LNCaP clone FGC (cell line): ENCODE measurements at regions not wholly inside any gene's neighbourhood (a gene's known extent, or its start where the extent isn't known, plus 50 kb on each side); places are given as distances from the start of the nearest gene placed in this dataset.

Experiments used
- DNase-seq: peaks from one replicate; pipeline ENCODE4 v3.0.0-alpha.2; 2011; ENCODE audit warnings: low read depth
- H3K4me3 ChIP-seq: 2 replicates; pipeline ENCODE4 v1.5.1; 2011; ENCODE audit warnings: mild to moderate bottlenecking, low read depth, low read length, control low read depth
- CTCF ChIP-seq: IDR thresholded peaks from 2 replicates; pipeline ENCODE4 v1.5.1; 2012; ENCODE audit warnings: mild to moderate bottlenecking; ENCODE audit not compliant: control insufficient read depth, insufficient read depth; ENCODE audit errors: extremely low read depth

GRCh38 chr11:116576526-116576925 lies 196.3 kb downstream of the BUD13 start:
- no peak overlapping the region for H3K4me3 ChIP-seq
- DNase-seq: no peak
- TF ChIP-seq CTCF: no peak

DNA sequence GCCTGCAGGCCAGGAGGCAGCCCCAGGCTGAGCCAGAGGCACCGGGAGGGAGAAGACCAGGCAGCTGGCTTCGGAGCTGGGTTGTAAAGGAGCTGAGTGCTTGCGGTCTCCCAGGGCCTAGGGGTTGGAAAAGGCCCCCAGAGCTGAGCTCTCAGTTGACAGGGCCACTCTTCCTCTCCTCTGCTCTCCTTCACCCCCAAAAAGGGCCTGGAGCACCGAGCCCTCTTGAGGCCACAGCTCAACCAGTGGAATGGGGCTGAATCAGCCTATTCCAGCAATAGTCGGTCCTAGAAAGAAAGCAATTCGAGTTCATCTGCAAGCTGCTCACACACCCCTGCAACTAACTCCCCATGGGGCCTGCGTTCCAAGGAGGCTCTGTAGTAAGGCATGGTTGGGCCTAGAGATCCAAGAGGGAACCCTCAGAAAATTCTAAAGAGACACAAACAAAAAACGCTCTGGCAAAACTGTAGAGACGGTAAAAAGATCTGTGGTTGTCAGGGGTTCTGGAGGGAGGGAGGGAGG lies 205.0 kb downstream of the BUD13 start:
- TF ChIP-seq CTCF: no peak
- no peak overlapping the region for H3K4me3 ChIP-seq
- no peak for DNase-seq

DNA sequence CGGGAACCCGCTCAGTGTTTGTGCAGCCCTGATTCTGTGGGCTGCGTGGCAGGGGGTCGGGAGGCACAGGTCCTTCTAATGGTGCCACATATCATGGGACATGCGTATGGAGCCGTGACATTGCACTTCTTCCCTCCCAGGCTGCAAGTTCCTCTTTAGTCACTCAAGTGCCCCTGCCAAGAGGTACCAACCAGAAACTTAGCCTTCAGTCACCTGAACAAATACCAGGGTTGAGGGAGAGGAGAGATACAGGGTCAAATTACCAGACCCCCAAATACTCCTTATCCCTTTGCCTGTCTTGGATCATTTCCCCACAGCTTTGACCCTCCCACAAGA lies 209.1 kb downstream of the BUD13 start:
- no peak for DNase-seq
- no peak overlapping the region for H3K4me3 ChIP-seq
- TF ChIP-seq CTCF: no peak

DNA sequence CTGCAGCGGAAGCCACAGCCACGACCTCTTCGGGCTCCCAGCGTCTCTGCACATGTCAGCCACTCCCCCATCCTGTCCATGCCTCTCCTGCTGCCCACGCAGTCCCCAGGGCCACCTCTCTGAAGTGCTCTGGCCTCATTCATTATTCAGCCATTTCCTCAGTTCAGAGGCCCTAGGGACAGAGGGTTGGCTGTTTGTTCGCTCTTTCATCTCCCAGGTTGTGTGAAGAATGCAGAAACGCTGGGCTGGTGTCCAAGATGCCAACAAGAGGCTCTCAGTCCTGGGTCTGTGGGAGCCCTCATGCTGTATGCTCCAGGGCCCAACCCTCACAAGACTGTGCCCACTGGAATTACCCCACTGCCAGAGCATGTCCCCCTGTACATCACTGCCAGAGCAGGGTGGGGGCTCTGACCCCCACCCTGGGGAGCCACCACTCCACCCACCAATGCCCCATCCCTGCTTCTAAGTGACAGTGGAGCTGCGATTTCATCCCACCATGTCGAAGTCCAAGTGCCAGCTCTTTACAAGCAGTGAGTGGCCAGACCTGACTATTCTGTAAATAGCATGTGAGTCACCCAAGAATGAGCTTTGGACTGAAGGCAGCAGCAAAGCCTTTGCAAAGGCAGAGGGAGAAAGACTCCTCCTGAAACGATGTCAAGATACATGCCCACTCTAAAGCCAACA lies 209.6 kb downstream of the BUD13 start:
- no peak overlapping the region for H3K4me3 ChIP-seq
- no peak for DNase-seq
- TF ChIP-seq CTCF: no peak

DNA sequence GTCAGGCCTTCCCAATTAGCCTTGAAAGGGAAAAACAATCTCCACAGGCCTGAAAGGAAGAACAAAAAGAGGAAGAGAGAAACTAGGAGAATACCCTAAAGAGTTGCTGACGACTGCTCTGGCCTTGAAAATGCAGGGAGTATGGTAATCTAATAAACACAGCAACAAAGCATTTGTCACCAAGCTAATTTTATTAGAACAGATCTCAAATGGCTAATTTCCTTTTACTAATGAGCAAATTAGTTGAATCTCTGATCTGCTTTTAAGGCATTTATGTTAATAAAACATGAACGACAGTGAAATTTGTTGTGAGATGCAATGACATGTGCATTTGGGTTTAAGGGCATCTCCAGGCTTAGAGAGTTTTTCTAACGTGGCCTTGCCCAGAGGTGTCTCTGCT lies 212.2 kb downstream of the BUD13 start:
- TF ChIP-seq CTCF: no peak
- no peak for DNase-seq
- no peak overlapping the region for H3K4me3 ChIP-seq

DNA sequence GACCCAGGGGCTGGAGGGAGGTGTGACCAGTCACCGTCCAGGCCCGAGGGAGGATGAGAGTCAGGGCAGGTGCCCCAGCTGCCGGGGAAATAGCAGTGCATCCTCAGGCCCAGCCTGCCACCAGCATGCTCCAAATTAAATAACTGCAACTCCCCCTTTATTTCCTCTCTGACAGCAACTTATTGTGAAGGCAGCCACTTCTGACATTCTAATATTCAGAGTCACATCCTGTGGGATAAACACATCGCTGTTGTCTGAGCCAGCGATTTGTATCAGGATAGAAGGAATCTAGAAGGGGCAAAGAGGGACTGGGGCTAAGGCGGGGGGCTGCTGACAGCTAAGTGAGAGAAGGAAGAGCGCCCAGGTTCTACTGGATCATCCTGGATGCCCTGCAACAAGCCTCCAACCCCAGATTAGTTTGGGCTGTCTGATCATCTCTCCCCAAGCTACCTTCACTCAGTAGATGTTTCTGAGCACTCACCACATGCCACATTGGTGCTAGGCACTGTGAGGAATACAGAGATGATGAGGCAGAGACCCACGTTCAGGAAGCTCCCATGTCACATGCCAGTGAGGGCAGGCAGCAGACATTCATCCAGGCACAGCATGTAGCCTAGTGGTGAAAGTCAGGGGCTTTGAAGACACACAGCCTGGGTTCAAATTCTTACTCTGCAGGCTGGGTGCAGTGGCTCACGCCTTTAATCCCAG lies 214.1 kb downstream of the BUD13 start:
- DNase-seq: no peak
- no peak overlapping the region for H3K4me3 ChIP-seq
- no peak for TF ChIP-seq CTCF
